ENCODE measurements at regions not wholly inside any gene's neighbourhood (a gene's known extent, or its start where the extent isn't known, plus 50 kb on each side); places are given as distances from the start of the nearest gene placed in this dataset.
A peak's percentile ranks its signal among the peaks of the same experiment; 100 is the strongest.

DNA sequence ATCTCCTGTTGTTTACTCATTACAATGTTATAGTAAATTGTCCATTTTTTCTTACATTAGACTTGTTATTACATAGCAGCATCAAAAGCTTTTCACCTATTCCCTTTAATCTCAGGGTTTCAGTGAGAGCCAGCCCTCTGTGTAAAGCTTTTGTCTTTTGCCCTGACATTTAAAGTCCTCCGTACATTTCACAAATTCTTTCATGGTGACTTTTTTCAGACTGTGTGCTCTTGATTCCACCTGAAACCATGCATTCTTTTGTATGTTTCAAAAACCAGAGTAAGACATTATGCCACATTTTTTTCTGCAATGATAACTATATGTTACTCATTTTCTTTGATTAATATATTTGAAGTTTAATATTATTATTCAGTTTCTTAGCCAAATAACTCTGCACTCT, 781.4 kb upstream of the ROBO1 start:
- no peak for TF ChIP-seq CTCF (conservative IDR thresholded peaks at IDR 0.05)
- no peak overlapping the region for H3K27ac ChIP-seq

DNA sequence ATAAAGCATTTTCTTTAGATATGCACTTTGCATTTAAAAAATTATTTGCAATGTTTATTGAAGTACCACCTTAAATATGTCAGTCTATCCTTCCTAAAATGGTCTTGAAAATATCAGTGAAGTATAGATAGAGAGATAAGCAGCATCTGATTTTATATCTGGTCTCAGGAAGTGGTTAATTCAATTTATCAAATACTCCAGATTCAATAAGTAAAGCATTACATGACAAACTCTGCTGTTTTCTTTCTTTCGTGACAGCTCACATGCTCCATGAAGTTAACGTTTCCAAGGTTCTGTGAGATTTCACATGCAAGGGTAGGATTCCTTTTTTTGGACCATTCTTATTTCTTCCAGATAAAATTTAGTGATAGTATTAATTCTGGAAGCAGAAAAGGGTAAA, 775.4 kb upstream of the ROBO1 start:
- TF ChIP-seq CTCF (conservative IDR thresholded peaks at IDR 0.05), result no peak
- no peak overlapping the region for H3K27ac ChIP-seq

GRCh38 chr3:80542456-80542855, 774.7 kb upstream of the ROBO1 start:
- no peak for TF ChIP-seq CTCF (conservative IDR thresholded peaks at IDR 0.05)
- no peak overlapping the region for H3K27ac ChIP-seq

DNA sequence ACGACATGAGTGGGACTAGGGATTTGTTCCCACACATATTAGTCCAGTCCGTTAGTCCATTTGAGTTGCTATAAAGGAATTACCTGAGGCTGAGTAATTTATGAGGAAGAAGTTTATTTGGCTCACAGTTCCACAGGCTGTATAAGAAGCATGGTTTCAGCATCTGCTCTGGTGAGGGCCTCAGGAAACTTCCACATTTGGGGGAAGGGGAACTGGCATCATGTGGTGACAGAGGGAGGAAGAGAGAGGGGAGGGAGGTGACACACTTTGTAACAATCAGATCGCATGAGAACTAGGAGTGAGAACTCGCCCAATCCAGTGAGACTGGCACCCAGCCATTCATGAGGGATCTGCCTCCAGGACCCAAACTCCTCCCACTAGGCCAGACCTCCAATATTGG, 769.9 kb upstream of the ROBO1 start:
- no peak for TF ChIP-seq CTCF (conservative IDR thresholded peaks at IDR 0.05)
- H3K27ac ChIP-seq, result no peak overlapping the region

- no peak for TF ChIP-seq CTCF (conservative IDR thresholded peaks at IDR 0.05)
- no peak overlapping the region for H3K27ac ChIP-seq
Measured at GRCh38 chr3:80535286-80535685, 767.5 kb upstream of the ROBO1 start.

- H3K27ac ChIP-seq, result no peak overlapping the region
- TF ChIP-seq CTCF (conservative IDR thresholded peaks at IDR 0.05), result no peak
Measured at GRCh38 chr3:80533553-80533952, 765.8 kb upstream of the ROBO1 start.

GRCh38 chr3:80526153-80526552, 758.4 kb upstream of the ROBO1 start:
- no peak overlapping the region for H3K27ac ChIP-seq
- peak; percentile 72 for TF ChIP-seq CTCF (conservative IDR thresholded peaks at IDR 0.05)

GRCh38 chr3:80521081-80521480, 753.3 kb upstream of the ROBO1 start:
- no peak for TF ChIP-seq CTCF (conservative IDR thresholded peaks at IDR 0.05)
- peak overlapping the region; percentile 58 for H3K27ac ChIP-seq
